Frontal cortex (tissue), 3 donors: ENCODE measurements at regions not wholly inside any gene's neighbourhood (a gene's known extent, or its start where the extent isn't known, plus 50 kb on each side); places are given as distances from the start of the nearest gene placed in this dataset.
"Not testable (repeated sequence)": the region's sequence is repeated elsewhere in the genome, so short reads cannot be mapped to it uniquely, and the experiment has no call there.

Experiments
- DNase-seq, 2 donors: peaks; one replicate each; pipeline ENCODE4 v3.0.0; 2012; ENCODE audit warnings: low spot score in 2 of 2
- FAIRE-seq: peaks from 2 replicates; lab custom pipeline; 2012; peaks lifted over from hg19 to GRCh38; lab: Jason Lieb, UNC
- donor health status: control.
- donor health status: control.
- donor health status: control.

GRCh38 chr1:203995228-203995627 is 77.7 kb upstream of the SOX13 start:
- no peak for FAIRE-seq
- no peak for DNase-seq

GRCh38 chr1:203996126-203996525 is 76.8 kb upstream of the SOX13 start:
- DNase-seq (peak; percentile 4 to 23), FAIRE-seq (no peak)

GRCh38 chr1:203998571-203998970 is 74.3 kb upstream of the SOX13 start:
- FAIRE-seq, DNase-seq: not testable (repeated sequence)

GRCh38 chr1:203999618-204000017 is 73.3 kb upstream of the SOX13 start:
- FAIRE-seq = no peak
- DNase-seq = no peak

GRCh38 chr1:204001166-204001901 is 71.6 kb upstream of the SOX13 start:
- DNase-seq (no peak), FAIRE-seq (no peak)

- DNase-seq (no peak), FAIRE-seq (no peak)
These were observed 70.3 kb upstream of the SOX13 start for GRCh38 chr1:204002614-204003013.

- no peak for FAIRE-seq
- DNase-seq = no peak
These were observed 69.4 kb upstream of the SOX13 start for GRCh38 chr1:204003536-204003935.

- FAIRE-seq (no peak), DNase-seq (no peak)
These were observed 61.5 kb upstream of the SOX13 start for GRCh38 chr1:204011426-204011825.

GRCh38 chr1:204013052-204013451 is 59.9 kb upstream of the SOX13 start:
- FAIRE-seq = no peak

GRCh38 chr1:204014336-204014735 is 58.6 kb upstream of the SOX13 start:
- DNase-seq (no peak), FAIRE-seq (no peak)

More at GRCh38 chr1:204013052-204013451, 59.9 kb upstream of the SOX13 start:
- no peak for DNase-seq

- DNase-seq, FAIRE-seq: not testable (repeated sequence)
These were observed 58.0 kb upstream of the SOX13 start for GRCh38 chr1:204014961-204015360.

GRCh38 chr1:204017032-204017431 is 55.9 kb upstream of the SOX13 start:
- DNase-seq = no peak
- no peak for FAIRE-seq

GRCh38 chr1:204018460-204018859 is 54.5 kb upstream of the SOX13 start:
- DNase-seq (no peak), FAIRE-seq (no peak)
